ENCODE measurements at regions not wholly inside any gene's neighbourhood (a gene's known extent, or its start where the extent isn't known, plus 50 kb on each side); places are given as distances from the start of the nearest gene placed in this dataset.

- DNase-seq (ENCODE audit: low spot score), result no peak
Observed at GRCh38 chr3:99542767-99543518, 95.5 kb upstream of the COL8A1 start.

GRCh38 chr3:99541181-99541580 is 97.2 kb upstream of the COL8A1 start:
- no peak for DNase-seq (ENCODE audit: low spot score)

- DNase-seq (ENCODE audit: low spot score), result no peak
Observed at GRCh38 chr3:99537416-99537815, 101.0 kb upstream of the COL8A1 start.

DNA sequence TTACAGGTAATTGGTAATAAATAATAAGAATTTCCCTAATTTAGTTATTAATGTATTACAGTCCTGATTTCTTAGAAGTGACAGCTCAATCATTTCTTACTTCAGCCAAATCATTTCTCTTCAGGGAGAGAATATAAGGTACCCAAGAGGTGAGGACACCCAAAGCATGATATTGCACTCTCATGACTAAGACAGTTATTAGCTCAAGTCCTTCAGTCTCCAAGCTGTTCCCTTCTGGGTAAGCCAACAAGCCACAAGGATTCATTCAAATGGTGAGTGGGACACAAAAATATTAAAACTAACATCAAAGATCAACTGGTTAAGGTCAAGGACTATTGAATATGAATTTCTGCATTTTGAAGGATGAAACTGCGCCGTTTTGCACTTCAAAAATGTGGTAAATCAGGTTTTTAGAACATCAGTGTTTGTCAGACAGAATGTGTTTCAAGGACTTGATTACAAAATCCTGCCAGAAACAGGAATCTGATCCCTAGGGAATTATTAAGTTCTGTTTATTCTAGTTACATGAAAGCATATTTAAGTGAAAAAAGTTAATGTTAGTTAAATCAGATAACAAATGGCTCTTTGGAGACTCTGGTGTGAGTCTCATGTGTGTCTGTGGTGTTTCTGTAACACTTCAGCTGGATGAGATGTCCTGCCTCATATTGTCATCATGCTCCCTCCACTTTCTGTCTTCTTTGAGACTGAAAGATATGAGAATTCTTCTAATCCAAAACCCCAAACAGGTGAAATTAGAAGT is 101.7 kb upstream of the COL8A1 start:
- no peak for DNase-seq (ENCODE audit: low spot score)

GRCh38 chr3:99534951-99535704 is 103.3 kb upstream of the COL8A1 start:
- no peak for DNase-seq (ENCODE audit: low spot score)

- DNase-seq (ENCODE audit: low spot score), result peak; percentile 17
Observed at GRCh38 chr3:99532246-99532645, 106.1 kb upstream of the COL8A1 start.

- no peak for DNase-seq (ENCODE audit: low spot score)
Observed at GRCh38 chr3:99529265-99529664, 109.1 kb upstream of the COL8A1 start.

- no peak for DNase-seq (ENCODE audit: low spot score)
Observed at GRCh38 chr3:99526921-99527320, 111.5 kb upstream of the COL8A1 start.

DNA sequence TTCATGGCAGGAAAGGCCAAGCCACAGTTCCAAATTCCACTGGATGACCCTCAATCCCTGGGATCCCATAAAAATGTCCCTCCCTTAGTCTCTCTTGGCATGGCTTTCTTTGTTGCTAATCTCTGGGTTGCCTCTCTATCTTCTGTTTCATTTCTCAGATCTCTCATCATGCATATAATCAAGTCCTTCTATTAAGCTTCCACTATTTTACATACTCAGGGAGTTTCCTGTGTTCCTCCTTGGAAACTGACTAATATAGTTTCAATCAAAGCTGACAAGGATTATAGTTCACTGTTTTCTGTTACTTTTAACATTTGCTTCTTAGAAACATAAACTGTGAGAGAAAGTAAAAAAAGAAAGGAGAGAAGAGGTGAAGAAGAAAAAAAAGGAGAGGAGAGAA is 113.8 kb upstream of the COL8A1 start:
- no peak for DNase-seq (ENCODE audit: low spot score)

GRCh38 chr3:99523431-99524127 is 114.8 kb upstream of the COL8A1 start:
- DNase-seq (ENCODE audit: low spot score), result no peak

DNA sequence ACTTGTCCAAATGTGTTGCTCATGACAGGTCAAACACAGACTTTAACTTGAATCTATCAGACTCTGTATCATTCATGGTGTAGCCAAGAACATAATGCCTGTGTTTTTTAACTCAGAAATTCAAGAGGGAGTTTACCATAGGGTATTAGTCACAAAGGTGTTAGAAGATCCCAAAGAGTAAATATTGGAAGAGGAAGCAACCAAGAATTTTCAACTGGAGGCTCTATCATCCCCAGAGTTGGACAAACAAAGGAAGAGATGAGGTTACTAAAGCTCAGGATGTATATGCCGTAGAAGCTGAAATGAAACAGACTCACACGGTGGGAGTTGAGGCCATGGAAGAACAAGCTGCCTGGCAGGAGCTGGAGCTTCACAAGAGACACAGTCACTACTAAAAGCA is 116.2 kb upstream of the COL8A1 start:
- DNase-seq (ENCODE audit: low spot score), result no peak

- no peak for DNase-seq (ENCODE audit: low spot score)
Observed at GRCh38 chr3:99521551-99521950, 116.8 kb upstream of the COL8A1 start.

- no peak for DNase-seq (ENCODE audit: low spot score)
Observed at GRCh38 chr3:99520513-99520912, 117.9 kb upstream of the COL8A1 start.

DNA sequence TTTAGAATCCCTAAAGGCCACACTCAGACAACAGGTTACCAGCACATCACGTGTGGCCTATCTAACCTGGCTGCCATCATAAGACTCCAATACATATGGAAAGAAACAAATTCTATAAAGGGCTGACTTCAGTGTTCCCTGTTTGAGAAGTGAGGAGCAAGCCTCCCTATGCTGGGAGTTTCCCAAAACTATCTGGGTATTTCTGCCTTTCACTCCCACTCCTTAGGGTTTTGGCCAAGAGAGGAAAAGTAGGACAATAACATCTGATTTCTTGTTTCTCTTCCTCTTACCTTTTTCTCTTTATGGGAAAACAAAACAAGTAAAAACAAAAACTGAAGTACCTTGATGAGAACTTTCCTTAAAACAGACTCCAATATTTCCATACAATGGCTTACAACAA is 121.5 kb upstream of the COL8A1 start:
- no peak for DNase-seq (ENCODE audit: low spot score)

GRCh38 chr3:99515891-99516290 is 122.5 kb upstream of the COL8A1 start:
- DNase-seq (ENCODE audit: low spot score), result no peak

DNA sequence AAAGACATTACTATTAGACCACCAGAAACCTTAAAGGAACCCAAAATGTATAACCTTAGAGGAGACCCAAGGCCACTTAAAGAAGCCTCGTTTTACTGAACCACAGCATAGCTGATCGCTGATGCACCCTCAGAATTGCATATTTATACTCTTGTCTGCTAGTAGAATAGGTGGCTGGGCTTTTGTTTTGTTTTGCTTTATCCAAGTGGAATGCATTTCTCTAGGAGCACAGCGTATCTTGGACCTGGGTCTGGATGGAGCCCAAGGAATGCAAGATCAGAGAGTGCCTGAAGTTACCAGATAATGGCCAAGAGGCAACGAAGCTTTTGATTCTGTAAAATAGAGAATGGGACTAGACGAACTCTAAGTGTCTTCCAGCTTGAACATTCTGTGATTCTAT is 129.2 kb upstream of the COL8A1 start:
- DNase-seq (ENCODE audit: low spot score), result no peak

GRCh38 chr3:99508191-99508590 is 130.2 kb upstream of the COL8A1 start:
- no peak for DNase-seq (ENCODE audit: low spot score)

DNA sequence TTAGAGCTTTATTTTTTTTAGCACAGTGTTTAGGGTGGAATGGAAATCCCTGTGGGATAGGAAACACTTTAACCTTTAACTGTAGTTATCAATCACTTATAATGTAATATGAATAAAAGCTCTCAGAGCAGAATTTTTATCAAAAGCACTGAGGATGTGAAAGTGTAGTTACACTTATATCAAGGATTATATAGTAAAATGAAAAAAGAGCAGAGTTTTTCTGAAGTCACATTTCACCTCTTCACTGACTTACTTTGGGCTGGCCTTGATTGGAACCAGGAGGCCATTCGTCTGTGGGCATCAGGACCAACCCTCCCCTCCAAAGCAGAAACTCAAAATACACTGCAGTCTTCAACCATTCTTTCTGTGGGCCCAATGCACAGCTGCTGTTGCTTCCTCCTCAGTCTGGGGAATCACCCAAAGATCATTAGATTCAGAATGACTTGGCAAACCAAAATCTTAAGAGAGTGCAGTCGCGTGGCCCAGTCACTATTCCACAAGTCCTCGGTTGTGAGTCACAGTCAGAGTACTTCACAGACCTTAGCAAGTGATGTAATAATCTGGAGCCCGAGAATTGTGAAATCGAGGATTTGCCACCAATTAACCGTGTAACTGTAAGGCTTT is 132.6 kb upstream of the COL8A1 start:
- DNase-seq (ENCODE audit: low spot score), result no peak

DNA sequence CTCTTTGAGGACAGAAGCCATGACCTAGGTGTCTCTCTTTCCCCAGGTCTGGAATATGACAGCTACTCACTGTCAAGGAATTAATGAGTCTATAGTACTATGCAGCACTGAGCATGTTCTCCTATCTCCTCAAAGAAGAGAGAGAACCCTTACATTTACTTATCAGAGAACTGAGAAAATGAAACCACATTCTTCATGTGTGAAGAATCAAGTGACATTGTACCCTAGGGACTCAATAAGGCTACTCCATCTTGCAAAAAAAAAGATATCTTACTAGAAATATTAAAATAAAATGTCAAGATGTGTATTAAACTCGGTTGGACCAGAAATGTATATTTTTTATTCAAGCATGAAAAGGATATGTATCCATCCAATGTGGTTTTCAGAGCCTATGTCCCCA is 133.2 kb upstream of the COL8A1 start:
- DNase-seq (ENCODE audit: low spot score), result no peak

DNA sequence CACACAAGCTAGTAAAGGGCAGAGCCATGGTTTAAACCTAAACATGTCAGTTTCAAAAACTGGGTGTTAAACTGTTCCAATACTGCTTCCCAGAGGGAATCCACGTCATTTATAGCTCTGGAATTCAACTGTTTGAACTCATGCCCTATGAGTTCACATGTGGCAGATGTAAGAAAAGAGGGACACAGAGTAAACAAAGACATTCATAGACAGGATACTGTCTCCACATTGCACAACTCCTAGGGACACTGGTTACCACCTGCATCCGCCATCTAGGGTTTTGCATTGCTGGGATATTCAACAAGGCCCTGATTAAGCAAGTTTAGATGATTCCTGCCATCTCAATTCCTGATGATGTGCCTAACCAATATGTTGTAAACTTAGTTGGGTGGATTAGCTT is 134.1 kb upstream of the COL8A1 start:
- no peak for DNase-seq (ENCODE audit: low spot score)

DNA sequence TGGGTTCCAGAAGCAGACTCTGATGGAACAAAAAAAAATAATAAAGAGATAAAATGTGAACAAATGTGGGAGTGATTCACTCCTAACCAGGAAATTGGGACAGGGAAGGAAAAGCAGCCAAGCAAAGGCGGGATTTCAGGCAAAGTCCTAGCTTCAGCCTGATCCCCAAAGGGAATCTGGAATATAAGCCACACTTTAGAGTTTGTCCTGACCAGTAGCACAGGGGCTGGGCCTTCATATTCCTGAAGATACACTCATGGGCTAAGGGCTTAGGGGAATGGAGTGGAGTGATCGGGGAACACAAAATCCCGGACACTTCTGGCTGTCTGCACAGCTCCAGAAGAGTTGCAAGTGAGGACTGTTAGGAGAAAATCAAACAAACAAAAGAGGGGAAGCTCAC is 135.0 kb upstream of the COL8A1 start:
- no peak for DNase-seq (ENCODE audit: low spot score)

DNA sequence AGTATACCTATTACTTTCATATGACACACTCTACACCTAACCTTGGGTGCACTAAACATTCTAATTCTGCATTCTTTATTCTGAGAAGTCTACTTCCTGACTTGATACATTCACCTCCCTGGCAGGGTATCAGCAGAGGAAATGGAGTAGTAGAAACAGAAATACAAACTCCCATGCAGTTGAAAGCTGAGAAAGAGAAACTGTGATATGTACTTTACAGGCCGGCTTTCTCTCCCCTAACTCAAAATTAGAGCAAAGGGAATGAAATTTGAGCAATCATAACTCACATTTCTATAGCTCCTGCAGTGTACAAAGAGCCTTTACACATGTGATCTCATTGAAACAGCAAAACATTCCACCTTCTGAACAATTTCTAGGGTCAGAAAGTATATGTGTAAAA is 135.5 kb upstream of the COL8A1 start:
- no peak for DNase-seq (ENCODE audit: low spot score)

Measured in mucosa of gallbladder (tissue), 1 donor.